ENCODE measurements at regions not wholly inside any gene's neighbourhood (a gene's known extent, or its start where the extent isn't known, plus 50 kb on each side); places are given as distances from the start of the nearest gene placed in this dataset.

GRCh38 chr1:4397196-4397595 is 257.2 kb upstream of the AJAP1 start:
- no peak for TF ChIP-seq CTCF (IDR thresholded peaks at IDR 0.05)
- no peak for TF ChIP-seq POLR2A (IDR thresholded peaks at IDR 0.05)
